GM21367 (cell line): ENCODE measurements at regions not wholly inside any gene's neighbourhood (a gene's known extent, or its start where the extent isn't known, plus 50 kb on each side); places are given as distances from the start of the nearest gene placed in this dataset.
A peak's percentile ranks its signal among the peaks of the same experiment; 100 is the strongest.
"Not testable (repeated sequence)": the region's sequence is repeated elsewhere in the genome, so short reads cannot be mapped to it uniquely, and the experiment has no call there.

Source experiments
- ATAC-seq: cut with Tn5 transposase; IDR thresholded peaks from one replicate; pipeline ENCODE4 v1.9.1; 2021; ENCODE audit not compliant: unreplicated experiment

DNA sequence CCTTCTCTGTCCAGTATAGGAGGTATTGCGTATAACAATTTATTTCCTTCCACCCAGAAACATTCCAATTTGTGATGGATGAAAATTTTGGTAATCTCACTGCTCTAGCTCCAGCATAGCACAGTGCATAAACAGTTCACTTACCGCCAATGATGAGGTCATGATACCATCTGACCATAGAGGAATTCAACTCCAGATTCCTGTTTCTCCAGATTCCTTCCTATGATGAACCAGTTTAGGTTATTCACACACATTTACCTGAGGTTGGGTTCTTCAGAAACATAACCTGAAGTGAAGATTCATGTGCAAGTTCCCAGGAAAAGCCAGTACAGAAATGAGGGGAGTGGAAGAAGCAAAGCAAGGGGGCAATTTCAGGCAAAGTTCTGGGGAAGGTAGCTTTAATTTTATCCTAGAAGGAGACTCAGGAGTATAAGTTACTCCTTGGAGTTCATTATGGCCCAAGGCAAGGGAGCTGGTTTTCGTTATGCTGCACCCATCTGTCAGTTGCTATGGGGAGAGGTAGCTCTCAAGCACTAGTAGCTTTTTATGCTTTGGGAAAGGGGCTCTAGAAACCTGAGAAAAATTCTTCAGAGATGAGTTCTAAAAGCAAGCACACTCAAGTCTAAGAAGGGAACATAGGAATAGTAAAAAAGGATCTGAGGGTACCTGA lies 121.6 kb downstream of the CASP12 start:
- no peak for ATAC-seq

DNA sequence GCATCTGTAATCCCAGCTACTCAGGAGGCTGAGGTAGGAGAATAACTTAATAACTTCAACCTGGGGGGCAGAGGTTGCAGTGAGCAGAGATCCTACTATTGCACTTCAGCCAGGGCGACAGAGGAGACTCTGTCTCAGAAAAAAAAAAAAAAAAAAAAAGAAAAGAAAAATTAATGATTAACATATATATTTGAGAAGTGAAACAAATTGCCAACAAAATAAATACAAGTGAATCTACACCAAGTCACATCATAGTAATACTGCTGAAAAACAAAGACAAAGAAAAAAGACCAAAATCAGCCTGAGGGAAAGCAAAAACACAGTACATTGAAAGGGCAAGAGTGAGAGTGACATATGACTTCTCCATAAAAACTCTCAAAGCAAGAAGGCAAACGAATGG lies 123.7 kb downstream of the CASP12 start:
- no peak for ATAC-seq

DNA sequence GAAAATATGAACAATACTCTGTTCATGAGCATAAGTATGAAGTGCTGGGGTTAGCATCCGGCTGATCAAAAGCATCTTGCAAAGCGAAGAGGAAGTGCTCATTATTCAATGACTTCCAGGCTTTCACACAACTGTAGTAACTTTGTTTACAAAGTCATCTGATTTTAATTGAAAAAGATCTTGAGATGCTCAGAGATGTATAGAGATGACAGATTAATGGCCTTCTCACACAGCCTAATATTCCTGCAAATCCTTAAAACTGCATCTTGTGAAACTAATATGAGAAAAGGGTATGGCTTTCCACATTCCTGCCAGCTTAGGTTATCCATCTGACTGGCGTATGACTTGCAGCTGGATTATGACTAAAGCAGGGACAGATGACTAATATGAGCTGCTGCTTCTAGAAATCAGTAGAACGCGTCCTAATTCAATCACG lies 125.4 kb downstream of the CASP12 start:
- no peak for ATAC-seq

DNA sequence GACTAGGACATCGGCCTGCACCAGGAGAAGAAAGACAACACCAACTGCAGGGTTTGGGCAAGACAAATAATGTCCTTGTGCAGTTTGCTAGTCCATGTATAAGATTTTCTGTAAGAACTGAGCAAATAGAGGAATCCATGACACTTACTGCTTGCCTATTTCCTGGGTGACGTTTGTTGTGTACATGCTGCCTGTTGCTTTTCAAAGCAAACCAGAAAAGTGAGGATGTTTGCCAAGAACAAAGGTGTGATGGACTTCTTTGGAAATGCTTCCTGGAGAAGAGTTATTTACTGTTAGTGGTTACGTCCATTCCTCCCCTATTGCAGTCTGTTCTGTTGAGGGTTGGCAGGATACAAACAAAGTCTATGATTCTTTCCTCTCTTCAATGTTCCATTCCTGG lies 126.5 kb downstream of the CASP12 start:
- no peak for ATAC-seq

DNA sequence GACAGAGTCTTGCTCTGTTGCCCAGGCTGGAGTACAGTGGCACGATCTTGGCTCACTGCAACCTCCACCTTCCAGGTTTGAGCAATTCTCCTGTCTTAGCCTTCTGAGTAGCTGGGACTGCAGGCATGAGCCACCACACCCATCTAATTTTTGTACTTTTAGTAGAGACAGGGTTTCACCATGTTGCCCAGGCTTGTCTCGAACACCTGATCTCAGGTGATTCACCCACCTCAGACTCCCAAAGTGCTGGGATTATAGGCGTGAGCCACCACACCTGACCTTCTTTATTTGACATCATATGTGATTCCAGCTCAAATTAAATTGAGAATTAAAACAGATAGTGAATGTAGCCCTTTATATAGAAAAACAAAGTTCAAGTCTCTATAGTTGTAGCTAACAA lies 127.2 kb downstream of the CASP12 start:
- not testable (repeated sequence) for ATAC-seq

DNA sequence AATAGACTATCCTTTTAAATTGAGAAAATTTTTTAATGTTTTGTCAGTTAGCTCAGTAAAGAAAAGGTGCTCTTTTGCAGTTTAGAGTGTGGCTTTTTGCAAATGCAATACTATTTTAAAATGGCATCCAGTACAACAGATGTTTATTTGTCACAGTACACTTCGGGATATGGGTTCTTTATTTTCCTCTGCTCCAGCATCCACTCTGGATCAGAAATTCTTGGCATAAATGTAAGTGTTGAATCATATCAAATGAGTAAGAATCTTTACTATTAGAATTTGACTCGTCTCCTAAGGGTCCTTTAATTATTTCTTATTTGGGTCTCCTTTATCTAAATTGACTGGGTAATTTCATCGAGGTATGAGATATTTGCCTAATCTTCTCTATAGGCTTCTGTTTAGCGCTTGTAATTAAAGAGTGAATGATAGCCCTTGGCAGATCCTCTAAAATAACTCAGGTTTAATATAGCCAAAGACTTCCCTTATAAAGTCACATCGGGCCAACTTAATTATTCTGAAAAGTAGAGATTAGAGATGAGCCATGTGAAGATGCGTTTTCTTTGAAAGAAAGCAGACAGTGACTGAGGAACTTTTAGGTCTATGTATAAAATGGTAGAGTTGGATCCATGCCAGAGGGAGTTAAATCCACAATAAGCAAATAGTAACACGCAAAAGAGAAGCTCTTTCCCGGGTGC lies 132.7 kb downstream of the CASP12 start:
- ATAC-seq: no peak

DNA sequence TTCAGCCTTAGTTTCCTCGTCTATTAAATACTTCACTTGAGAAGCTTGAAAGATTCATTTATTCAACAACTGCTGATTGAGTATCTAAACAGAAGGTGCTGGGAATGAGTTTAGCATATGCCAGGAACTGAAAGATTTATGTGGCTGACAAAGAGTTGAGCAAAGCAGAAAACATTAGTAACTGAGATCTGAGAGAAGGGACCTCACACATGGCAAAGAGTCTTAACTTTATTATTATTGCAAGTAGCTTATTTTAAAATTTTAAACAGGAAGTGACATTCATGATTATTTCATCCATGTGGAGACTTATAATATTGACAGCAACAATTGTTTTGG lies 133.6 kb downstream of the CASP12 start:
- ATAC-seq: peak; percentile 65

DNA sequence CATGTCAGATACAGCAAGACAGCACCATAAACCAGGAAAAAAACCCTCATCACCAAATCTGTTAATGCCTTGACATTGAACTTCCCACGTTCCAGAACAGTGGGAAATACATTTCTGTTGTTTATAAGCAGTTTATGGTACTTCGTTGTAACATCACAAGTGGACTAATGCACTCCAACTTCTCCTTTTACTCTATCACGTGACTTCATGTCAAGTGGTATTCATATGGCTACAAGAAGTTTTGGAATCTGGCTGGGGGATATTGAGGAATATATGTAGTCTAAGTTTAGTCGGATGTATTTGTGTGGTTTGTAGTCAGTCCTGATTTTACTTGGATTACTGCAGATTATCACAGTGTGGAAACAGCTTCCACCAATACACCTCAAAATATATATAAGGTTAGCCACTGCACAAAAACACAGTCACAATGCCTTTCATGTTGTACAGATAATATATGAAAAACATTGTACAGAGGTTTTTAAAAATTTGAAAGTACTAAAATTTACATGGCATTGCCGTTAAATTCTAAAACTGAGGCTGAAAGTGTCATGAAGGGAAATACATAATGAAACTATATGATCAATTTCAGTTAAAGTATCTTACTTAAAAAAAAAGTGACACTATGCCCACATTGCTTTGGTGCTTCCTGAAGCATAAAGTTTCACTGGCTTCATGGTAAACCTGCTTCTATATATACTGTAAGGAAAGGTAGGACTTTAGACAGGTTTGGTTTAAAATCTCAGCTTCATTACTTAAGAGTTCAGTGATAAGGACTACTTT lies 134.1 kb downstream of the CASP12 start:
- peak; percentile 56 for ATAC-seq

DNA sequence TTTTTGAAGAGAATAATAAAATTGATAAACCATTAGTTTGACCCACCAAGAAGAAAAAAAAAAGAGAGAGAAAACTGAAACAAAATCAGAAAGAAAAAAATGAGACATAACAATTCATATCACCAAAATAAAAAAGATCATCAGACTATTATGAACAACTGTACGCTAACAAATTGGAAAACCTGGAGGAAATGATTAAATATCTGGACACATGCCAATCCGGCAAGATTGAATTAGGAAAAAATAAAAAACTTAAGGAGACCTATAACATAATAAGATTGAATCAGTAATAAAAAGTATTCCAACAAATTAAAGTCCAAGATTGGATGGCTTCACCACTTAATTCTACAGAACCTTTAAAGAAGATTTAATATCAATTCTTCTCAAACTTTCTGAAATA lies 136.7 kb downstream of the CASP12 start:
- ATAC-seq: no peak

DNA sequence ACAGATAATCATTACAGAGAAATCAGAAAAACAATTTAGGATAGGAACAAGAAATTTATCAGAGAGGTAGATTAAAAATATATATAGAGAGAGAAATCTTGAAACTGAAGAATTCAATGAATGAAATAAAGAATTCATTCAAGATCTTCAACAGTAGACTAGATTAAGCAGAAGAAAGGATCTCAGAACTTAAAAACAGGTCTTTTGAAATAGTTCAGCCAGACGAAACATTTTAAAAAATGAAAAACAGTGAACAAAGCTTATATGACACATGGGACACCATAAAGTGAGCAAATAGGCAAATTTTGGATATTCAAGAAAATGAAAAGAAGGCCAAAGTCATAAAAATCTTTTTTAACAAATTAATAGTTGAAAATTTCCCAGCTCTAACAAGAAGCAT lies 138.8 kb downstream of the CASP12 start:
- ATAC-seq: no peak

DNA sequence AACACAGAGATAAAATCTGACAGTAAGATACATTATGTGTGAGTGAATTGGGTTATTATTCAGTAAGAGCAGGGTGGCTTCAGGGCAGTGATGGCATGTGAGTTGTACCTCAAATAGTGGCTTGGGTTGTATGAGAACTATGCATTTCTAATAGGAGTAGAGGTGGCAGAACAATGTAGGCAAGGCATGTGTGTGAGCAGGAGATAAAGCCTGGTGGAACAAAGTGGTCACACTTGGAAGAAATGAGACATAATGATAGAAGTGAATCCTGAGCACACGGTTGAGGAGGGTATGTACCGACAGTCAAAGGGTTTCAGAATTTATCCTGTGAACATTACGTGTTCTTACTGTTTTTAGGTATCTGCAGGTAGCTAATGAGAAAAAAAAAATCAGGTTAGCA lies 159.3 kb downstream of the CASP12 start:
- no peak for ATAC-seq

DNA sequence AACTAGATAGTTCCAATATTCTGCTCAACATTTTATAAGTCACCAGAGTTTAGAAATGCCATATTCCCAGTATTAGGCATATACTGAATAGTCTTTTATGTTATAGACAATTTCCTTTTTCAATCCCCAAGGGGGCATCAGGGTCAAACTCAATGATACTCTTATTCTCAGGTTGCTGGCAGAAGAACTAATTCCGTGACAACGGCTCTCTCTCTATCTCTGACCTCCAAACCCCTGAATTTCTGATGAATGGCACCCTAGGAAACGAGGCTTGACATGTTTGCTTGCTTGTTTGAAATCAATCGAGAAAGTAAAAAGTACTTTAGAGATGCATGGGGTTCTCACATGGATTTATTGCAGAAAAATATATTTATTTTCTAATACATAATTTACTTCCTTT lies 160.1 kb downstream of the CASP12 start:
- no peak for ATAC-seq

DNA sequence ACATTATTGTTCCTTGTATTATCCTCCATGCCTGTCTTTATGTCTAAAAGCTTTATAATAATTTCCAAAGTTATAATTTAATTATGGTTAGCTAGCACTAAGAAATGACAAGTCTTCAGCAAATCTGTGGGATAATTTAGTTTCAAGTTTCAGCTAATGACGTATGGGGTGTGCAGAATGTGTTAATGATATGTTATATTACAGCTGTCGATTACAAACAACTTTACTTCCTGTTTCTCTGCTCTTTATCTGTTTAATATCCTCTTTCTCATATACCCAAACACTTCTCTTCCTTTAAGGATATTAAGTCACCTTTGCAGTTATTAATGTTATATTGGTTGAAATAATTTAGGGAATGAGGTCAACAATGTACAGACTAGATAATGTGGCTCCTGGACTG lies 161.8 kb downstream of the CASP12 start:
- ATAC-seq: no peak

DNA sequence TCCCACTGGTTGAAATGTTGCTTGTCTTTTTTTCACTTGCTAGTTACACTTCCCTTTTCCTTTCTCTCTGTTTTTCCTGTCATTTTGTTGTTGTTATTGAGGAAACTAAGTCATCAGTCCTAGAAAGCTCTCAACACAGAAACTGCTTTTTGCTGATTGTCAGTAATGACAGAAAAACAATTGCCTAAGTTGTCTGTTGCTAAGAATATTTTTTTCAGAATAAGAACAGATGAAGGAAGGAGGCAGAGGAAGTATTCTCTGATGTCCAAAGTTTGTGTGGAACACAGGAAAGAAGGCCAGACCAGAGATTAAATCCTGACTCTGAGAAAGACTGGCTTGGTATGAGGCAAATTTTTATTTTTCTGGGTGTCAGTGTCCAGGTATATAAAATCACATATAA lies 163.3 kb downstream of the CASP12 start:
- no peak for ATAC-seq

DNA sequence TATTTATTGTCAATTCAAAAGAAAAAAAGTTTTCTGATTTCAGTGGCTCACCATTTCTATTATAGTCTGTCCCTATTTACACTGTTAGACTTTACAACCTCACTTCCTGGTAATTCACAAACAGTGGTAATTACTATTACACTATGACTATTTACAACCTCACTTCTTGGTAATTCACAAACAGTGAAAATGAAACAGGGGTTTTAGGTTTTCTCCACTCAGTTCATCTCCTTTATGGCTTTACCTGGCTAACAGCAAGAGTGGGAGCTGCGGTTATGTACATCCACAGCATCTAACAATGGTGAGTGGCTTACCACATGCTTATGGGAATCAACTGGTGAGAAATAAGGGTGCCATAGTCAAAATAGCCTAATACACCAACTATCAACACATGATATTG lies 166.4 kb downstream of the CASP12 start:
- ATAC-seq: no peak

DNA sequence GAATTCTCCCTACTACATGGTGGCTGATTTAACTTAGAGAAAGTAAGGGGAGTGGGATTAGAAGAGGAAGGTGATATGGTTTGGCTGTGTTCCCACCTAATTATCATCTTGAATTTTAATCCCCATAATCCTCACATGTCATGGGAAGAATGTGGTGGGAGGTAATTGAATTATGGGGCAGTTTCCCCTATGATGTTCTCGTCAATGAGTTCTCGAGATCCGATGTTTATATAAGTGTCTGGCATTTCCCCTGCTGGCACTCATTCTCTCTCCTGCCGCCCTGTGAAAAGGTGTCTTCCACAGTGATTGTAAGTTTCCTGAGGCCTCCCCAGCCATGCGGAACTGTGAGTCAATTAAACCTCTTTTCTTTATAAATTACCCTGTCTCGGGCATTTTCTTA lies 169.3 kb downstream of the CASP12 start:
- no peak for ATAC-seq

DNA sequence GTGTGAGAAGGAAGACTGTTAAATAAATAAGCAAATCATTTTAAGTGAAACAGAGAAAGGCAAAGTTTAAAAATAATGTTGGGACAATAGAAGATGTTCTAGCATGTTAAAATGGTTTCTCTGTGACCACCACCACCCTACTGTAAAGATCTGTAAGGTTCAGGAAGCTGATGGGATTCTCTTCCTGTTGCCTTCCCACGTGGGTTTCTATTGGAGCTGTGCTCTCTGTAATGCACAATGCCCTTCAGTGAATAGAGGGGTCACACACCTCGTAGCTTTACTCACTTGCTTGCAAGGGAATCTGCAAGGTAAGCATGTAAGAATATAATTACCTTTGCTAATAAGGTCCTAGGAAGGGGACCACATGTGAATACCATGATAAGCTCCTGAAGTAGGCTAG lies 170.5 kb downstream of the CASP12 start:
- ATAC-seq: no peak

DNA sequence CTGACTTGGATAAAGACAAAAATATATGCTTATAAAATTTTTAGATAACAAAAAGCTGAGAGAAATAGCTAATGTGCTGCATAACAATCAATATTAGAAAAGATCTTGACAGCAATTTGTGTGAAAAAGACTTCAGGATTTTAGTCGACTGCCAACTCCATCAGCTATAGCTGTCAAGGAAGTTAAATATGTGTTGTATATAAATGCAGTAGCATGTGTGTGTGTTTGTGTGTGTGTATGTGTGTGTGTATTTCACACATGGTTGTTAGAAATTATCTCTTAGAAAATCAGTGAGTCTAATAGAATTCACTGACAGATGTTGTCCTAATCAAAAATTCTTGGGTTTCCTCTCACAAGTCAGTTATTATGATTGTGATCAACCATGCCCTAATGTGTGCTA lies 171.2 kb downstream of the CASP12 start:
- no peak for ATAC-seq

DNA sequence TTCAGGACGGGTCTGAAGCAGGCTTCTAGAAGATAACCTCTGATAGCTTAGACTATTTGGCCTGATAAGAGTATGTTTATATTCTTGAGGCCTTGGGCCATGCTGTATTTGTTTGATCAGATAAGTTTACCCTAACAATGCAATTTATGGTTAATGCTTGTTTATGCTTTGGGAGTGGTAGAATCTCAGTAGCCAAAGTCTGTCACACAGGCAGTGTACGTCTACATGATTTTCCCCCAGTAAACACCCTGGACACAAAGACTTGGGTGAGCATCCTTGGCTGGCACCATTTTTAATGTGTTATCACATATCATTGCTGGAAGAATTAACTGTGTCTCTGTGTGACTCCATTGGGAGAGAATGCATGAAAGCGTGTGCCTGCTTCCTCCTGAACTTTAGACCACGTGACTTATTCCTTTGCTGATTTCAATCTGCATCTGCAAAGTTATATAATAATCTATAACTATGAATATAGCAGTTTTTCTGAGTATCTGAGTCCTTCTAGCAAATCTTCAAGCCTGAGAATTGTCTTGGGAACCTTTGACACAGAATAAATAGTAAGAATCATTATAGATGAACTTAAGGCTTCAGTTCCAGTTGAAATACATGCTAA lies 172.4 kb downstream of the CASP12 start:
- no peak for ATAC-seq

DNA sequence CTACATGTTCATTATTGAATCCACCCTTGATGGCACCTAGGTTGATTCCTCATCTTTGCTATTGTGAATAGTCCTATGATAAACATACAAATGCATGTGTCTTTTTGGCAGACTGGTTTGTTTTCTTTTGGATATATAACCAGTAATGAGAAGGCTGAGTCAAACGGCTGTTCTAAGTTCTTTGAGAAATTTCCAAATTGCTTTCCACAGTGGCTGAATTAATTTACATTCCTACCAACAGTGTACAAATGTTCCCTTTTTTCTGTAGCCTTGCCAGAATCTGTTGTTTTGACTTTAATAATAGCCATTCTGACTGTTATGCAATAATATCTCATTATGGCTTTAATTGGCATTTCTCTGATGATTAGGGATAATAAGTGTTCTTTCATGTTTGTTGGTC lies 184.9 kb downstream of the CASP12 start:
- no peak for ATAC-seq

DNA sequence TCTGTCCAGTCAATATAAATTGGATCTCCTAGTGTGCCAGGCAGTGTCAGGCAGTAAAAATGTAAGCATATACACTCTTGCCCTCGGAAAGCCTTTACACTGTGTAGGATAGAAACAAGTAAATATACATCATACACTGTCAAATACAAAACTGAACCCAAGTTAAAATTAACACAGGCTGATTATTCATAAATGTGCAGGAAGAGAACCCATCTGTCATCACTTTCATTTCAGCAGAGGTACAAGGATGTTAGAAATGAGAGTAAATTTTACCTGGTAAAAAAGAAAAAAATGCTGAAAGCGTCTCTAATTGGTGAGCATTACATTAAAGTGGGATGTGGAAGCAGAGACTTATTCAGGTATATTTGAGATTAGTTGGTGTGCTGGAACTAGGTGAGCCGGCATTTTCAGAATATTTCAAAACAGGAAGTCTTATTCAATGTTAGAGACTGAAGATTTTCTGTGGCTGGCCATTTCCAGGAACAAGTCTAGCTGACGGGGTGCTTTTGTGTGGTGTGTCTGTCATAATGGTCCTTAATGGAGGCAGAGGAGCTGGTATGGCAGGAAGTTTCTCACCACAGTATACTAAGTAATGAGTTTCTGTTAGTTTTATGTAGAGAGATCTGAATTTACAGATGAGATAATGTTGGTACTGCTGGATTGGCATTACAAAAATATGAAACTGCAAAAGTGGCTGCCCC lies 192.6 kb downstream of the CASP12 start:
- peak; percentile 100 for ATAC-seq
